22Rv1 (cell line): ENCODE measurements at regions not wholly inside any gene's neighbourhood (a gene's known extent, or its start where the extent isn't known, plus 50 kb on each side); places are given as distances from the start of the nearest gene placed in this dataset.

Source experiments
- H3K27ac ChIP-seq: fragments of 450-650 bp; 2 replicates; pipeline ENCODE4 v1.5.1; 2017
- CTCF ChIP-seq: fragments of 450-650 bp; IDR thresholded peaks from 2 replicates; pipeline ENCODE4 v1.5.1; 2017; ENCODE audit warnings: mild to moderate bottlenecking
- ZFX ChIP-seq: fragments of 450-650 bp; IDR thresholded peaks from 2 replicates; pipeline ENCODE4 v1.6.1; 2017; ENCODE audit warnings: antibody characterized with exemption, borderline replicate concordance

GRCh38 chr16:85171759-85172454, 59.6 kb upstream of the CIBAR2 start:
- no peak overlapping the region for H3K27ac ChIP-seq
- no peak for TF ChIP-seq CTCF
- TF ChIP-seq ZFX, result no peak

GRCh38 chr16:85172455-85173145, 60.3 kb upstream of the CIBAR2 start:
- TF ChIP-seq CTCF (peak; percentile 64), ZFX (no peak)

GRCh38 chr16:85173146-85173980, 61.1 kb upstream of the CIBAR2 start:
- H3K27ac ChIP-seq, result no peak overlapping the region
- no peak for TF ChIP-seq CTCF
- TF ChIP-seq ZFX, result no peak

More at GRCh38 chr16:85172455-85173145, 60.3 kb upstream of the CIBAR2 start:
- no peak overlapping the region for H3K27ac ChIP-seq

- no peak overlapping the region for H3K27ac ChIP-seq
- TF ChIP-seq ZFX (no peak), CTCF (no peak)
These were observed 61.9 kb upstream of the CIBAR2 start for GRCh38 chr16:85173981-85174751.

- TF ChIP-seq CTCF (no peak), ZFX (no peak)
- no peak overlapping the region for H3K27ac ChIP-seq
These were observed 62.8 kb upstream of the CIBAR2 start for GRCh38 chr16:85174871-85175723.

GRCh38 chr16:85175724-85176233, 63.5 kb upstream of the CIBAR2 start:
- H3K27ac ChIP-seq, result no peak overlapping the region
- TF ChIP-seq ZFX (no peak), CTCF (no peak)
